Body of pancreas (tissue), 4 donors: ENCODE measurements at regions not wholly inside any gene's neighbourhood (a gene's known extent, or its start where the extent isn't known, plus 50 kb on each side); places are given as distances from the start of the nearest gene placed in this dataset.

Source experiments
- CTCF ChIP-seq, 7 experiments: fragments of 450-650 bp in 4 of 7; fragments of 200-600 bp in 3 of 7; sonication (generic) in 3 of 7; IDR thresholded peaks; one replicate each; pipeline ENCODE4 v1.5.1; 2016 to 2019; ENCODE audit warnings: antibody characterized with exemption in 7 of 7
- POLR2A ChIP-seq, 3 donors: fragments of 450-650 bp; IDR thresholded peaks; one replicate each; pipeline ENCODE4 v1.6.1; 2016; ENCODE audit warnings: antibody characterized with exemption in 3 of 3, mild to moderate bottlenecking in 2 of 3

DNA sequence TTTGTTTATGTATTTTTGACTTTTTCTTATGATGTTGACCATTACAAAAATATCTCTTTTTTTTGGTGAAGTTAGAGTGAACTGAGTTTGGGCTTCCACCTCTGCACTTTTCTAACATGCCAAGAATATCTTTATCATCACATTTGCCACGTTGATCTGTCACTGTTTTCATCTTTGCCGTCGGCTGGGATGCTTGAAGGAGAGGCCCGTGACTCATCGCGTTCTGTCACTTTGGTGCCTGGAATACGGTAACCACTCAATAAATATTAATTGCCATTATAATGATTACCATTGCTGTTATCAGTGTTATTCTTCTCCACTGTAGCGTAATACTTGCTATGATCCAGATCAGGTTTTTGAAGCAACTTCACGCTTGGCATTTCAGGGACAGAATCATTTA lies 350.8 kb upstream of the PFKP start:
- TF ChIP-seq CTCF (IDR thresholded peaks at IDR 0.05) = no peak
- no peak for TF ChIP-seq POLR2A (IDR thresholded peaks at IDR 0.05)
